ENCODE measurements at regions not wholly inside any gene's neighbourhood (a gene's known extent, or its start where the extent isn't known, plus 50 kb on each side); places are given as distances from the start of the nearest gene placed in this dataset.

GRCh38 chr2:71948781-71949536 lies 198.7 kb downstream of the CYP26B1 start:
- no peak for DNase-seq (ENCODE audit: low read depth in 1 of 2, low spot score in 1 of 2)
- no peak overlapping the region for H3K27ac ChIP-seq (replicated peaks)
- no peak for TF ChIP-seq CTCF (IDR thresholded peaks at IDR 0.05; ENCODE audit: insufficient read depth, low read length)
- TF ChIP-seq REST (IDR thresholded peaks at IDR 0.05; ENCODE audit: insufficient replicate concordance, low read depth): no peak
- no peak for TF ChIP-seq GABPA (IDR thresholded peaks at IDR 0.05; ENCODE audit: low read depth)
- TF ChIP-seq POLR2AphosphoS5 (IDR thresholded peaks at IDR 0.05; ENCODE audit: low read depth): no peak
- no peak for TF ChIP-seq SPI1 (IDR thresholded peaks at IDR 0.05; ENCODE audit: borderline replicate concordance, low read depth)
- H3K27me3 ChIP-seq (ENCODE audit: insufficient read depth, poor library complexity, severe bottlenecking): no peaks in the 10 kb centered on the region
- H3K4me3 ChIP-seq (replicated peaks; ENCODE audit: insufficient read depth, low read length): no peak overlapping the region

GRCh38 chr2:71947809-71948208 lies 199.9 kb downstream of the CYP26B1 start:
- TF ChIP-seq CTCF (IDR thresholded peaks at IDR 0.05; ENCODE audit: insufficient read depth, low read length) (no peak), REST (IDR thresholded peaks at IDR 0.05; ENCODE audit: insufficient replicate concordance, low read depth) (no peak), POLR2AphosphoS5 (IDR thresholded peaks at IDR 0.05; ENCODE audit: low read depth) (no peak), SPI1 (IDR thresholded peaks at IDR 0.05; ENCODE audit: borderline replicate concordance, low read depth) (no peak), GABPA (IDR thresholded peaks at IDR 0.05; ENCODE audit: low read depth) (no peak)
- Histone ChIP-seq H3K27ac (replicated peaks) (no peak overlapping the region), H3K4me3 (replicated peaks; ENCODE audit: insufficient read depth, low read length) (no peak overlapping the region), H3K27me3 (ENCODE audit: insufficient read depth, poor library complexity, severe bottlenecking) (no peaks in the 10 kb centered on the region)
- DNase-seq (ENCODE audit: low read depth in 1 of 2, low spot score in 1 of 2): no peak

- Histone ChIP-seq H3K4me3 (replicated peaks; ENCODE audit: insufficient read depth, low read length) (no peak overlapping the region), H3K27ac (replicated peaks) (no peak overlapping the region), H3K27me3 (ENCODE audit: insufficient read depth, poor library complexity, severe bottlenecking) (no peaks in the 10 kb centered on the region)
- DNase-seq (ENCODE audit: low read depth in 1 of 2, low spot score in 1 of 2): no peak
- TF ChIP-seq SPI1 (IDR thresholded peaks at IDR 0.05; ENCODE audit: borderline replicate concordance, low read depth) (no peak), GABPA (IDR thresholded peaks at IDR 0.05; ENCODE audit: low read depth) (no peak), REST (IDR thresholded peaks at IDR 0.05; ENCODE audit: insufficient replicate concordance, low read depth) (no peak), POLR2AphosphoS5 (IDR thresholded peaks at IDR 0.05; ENCODE audit: low read depth) (no peak), CTCF (IDR thresholded peaks at IDR 0.05; ENCODE audit: insufficient read depth, low read length) (no peak)
Observed at GRCh38 chr2:71945603-71945959, 202.1 kb downstream of the CYP26B1 start.

Measured in HL-60 (cell line).